ENCODE measurements at regions not wholly inside any gene's neighbourhood (a gene's known extent, or its start where the extent isn't known, plus 50 kb on each side); places are given as distances from the start of the nearest gene placed in this dataset.
"Not testable (repeated sequence)": the region's sequence is repeated elsewhere in the genome, so short reads cannot be mapped to it uniquely, and the experiment has no call there.

DNA sequence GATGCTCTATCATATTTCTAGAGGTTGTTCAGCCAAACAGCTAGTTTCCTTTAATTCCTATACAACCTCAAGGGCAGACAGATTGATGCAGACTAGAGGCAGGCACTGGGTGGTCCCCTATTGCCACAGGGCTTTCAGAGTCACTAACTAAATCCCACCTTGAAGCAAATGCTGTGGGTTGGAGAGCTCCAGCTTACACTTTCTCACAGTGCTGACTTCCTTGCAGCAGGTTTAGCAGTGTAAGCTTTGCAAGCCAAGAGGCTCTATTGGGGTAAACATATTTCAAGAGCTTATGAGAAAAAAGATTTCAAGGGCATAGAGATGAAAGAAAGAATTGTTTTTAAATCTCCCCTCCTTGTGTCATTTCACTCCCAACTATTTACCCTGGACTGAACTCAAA is 366.5 kb upstream of the CRIM1 start:
- Mint-ChIP-seq H3K4me1 (ENCODE audit: low read depth) (peaks cover 6% of the 10 kb centered on the region), H3K27ac (no peak overlapping the region), H3K4me3 (no peak overlapping the region), H3K27me3 (ENCODE audit: low read depth) (no peaks in the 10 kb centered on the region), H3K9me3 (peaks cover 0 to 5% of the 10 kb centered on the region in 2 donors), H3K36me3 (ENCODE audit: insufficient read depth in 2 of 2) (no peaks in the 10 kb centered on the region)
- DNase-seq (no peak), ATAC-seq (replicated peaks in 1 of 2) (no peak)

GRCh38 chr2:35986871-35987270 is 368.7 kb upstream of the CRIM1 start:
- DNase-seq (no peak), ATAC-seq (replicated peaks in 1 of 2) (no peak)
- Mint-ChIP-seq H3K4me3 (no peak overlapping the region), H3K9me3 (peaks cover 0 to 5% of the 10 kb centered on the region in 2 donors), H3K36me3 (ENCODE audit: insufficient read depth in 2 of 2) (no peaks in the 10 kb centered on the region), H3K27ac (no peak overlapping the region), H3K4me1 (ENCODE audit: low read depth) (peaks cover 6% of the 10 kb centered on the region), H3K27me3 (ENCODE audit: low read depth) (peaks cover 1% of the 10 kb centered on the region)

GRCh38 chr2:35978218-35978617 is 377.4 kb upstream of the CRIM1 start:
- Mint-ChIP-seq H3K4me3 (no peak overlapping the region), H3K36me3 (ENCODE audit: insufficient read depth in 2 of 2) (no peaks in the 10 kb centered on the region), H3K9me3 (no peaks in the 10 kb centered on the region), H3K27me3 (ENCODE audit: low read depth) (peaks cover 9% of the 10 kb centered on the region), H3K4me1 (ENCODE audit: low read depth) (peaks cover 4% of the 10 kb centered on the region), H3K27ac (no peak overlapping the region)
- DNase-seq (no peak), ATAC-seq (replicated peaks in 1 of 2) (peak; percentile 35 to 45)

DNA sequence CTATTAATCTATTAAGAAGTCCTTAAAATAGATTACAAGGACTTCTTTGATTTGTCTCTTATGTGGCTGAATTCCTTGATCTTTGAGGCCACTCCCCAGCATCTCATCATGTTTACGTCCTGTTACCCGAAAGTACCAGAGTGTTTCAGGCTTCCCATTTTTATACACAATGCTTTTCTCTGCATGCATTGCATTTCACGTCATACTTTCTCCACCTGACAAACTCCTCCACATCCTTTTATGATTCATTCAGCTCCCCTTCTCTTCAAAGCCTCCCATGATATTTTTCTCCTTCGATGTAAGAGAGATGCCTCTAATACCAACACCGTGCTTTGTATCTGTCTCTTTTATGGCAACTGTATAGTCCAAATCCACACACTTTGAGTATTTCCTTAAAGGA is 379.0 kb upstream of the CRIM1 start:
- no peak overlapping the region for H3K4me3 Mint-ChIP-seq
- no peak for DNase-seq
- ATAC-seq (replicated peaks in 1 of 2): no peak
- H3K4me1 Mint-ChIP-seq (ENCODE audit: low read depth): peaks cover 4% of the 10 kb centered on the region
- H3K36me3 Mint-ChIP-seq (ENCODE audit: insufficient read depth in 2 of 2): no peaks in the 10 kb centered on the region
- H3K27me3 Mint-ChIP-seq (ENCODE audit: low read depth): peaks cover 5% of the 10 kb centered on the region
- H3K27ac Mint-ChIP-seq: no peak overlapping the region
- no peaks in the 10 kb centered on the region for H3K9me3 Mint-ChIP-seq

GRCh38 chr2:35973737-35974132 is 381.8 kb upstream of the CRIM1 start:
- ATAC-seq (replicated peaks in 1 of 2): no peak
- no peaks in the 10 kb centered on the region for H3K36me3 Mint-ChIP-seq (ENCODE audit: insufficient read depth in 2 of 2)
- no peak overlapping the region for H3K27ac Mint-ChIP-seq
- H3K4me3 Mint-ChIP-seq: no peak overlapping the region
- peaks cover 8% of the 10 kb centered on the region for H3K27me3 Mint-ChIP-seq (ENCODE audit: low read depth)
- DNase-seq: no peak
- H3K4me1 Mint-ChIP-seq (ENCODE audit: low read depth): peaks cover under 1% of the 10 kb centered on the region
- no peaks in the 10 kb centered on the region for H3K9me3 Mint-ChIP-seq

DNA sequence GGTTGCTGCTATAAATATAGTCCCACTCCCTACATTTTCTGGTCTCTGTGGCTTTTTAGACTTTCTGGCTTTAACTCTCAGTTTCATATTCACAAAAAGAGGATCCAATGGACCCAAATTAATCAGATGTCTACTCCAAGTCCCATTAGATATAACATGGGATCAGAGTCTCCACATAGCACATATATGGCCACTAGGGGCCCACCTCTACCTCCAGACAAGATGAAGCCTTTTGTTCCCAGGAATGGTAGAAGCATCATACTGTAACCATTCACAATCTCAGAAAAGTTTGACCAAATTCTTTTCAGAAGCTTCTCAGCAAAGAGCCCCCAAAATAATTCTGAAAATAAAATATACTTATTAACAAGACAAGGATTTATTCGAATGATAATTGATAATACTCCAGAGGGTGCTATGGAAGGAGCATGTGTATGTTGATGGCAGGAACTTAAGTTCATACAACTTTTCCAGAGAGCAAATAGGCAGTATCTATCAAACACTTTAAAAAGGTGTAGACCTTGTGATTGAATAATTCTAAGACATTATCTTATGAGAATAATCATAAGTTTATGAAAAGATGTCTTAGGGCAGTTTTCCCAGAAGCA is 382.3 kb upstream of the CRIM1 start:
- no peak for ATAC-seq (replicated peaks in 1 of 2)
- Mint-ChIP-seq H3K27ac (no peak overlapping the region), H3K36me3 (ENCODE audit: insufficient read depth in 2 of 2) (no peaks in the 10 kb centered on the region), H3K4me3 (no peak overlapping the region), H3K27me3 (ENCODE audit: low read depth) (peaks cover 8% of the 10 kb centered on the region), H3K9me3 (no peaks in the 10 kb centered on the region), H3K4me1 (ENCODE audit: low read depth) (no peaks in the 10 kb centered on the region)
- no peak for DNase-seq

GRCh38 chr2:35963824-35964223 is 391.8 kb upstream of the CRIM1 start:
- Mint-ChIP-seq H3K27ac (no peak overlapping the region), H3K9me3 (peaks cover 0 to 2% of the 10 kb centered on the region in 2 donors), H3K27me3 (ENCODE audit: low read depth) (no peaks in the 10 kb centered on the region), H3K4me3 (no peak overlapping the region), H3K36me3 (ENCODE audit: insufficient read depth in 2 of 2) (no peaks in the 10 kb centered on the region), H3K4me1 (ENCODE audit: low read depth) (no peaks in the 10 kb centered on the region)
- ATAC-seq (replicated peaks in 1 of 2) (no peak), DNase-seq (no peak)

GRCh38 chr2:35963357-35963756 is 392.2 kb upstream of the CRIM1 start:
- no peak for DNase-seq
- Mint-ChIP-seq H3K4me3 (no peak overlapping the region), H3K36me3 (ENCODE audit: insufficient read depth in 2 of 2) (no peaks in the 10 kb centered on the region), H3K4me1 (ENCODE audit: low read depth) (no peaks in the 10 kb centered on the region), H3K27me3 (ENCODE audit: low read depth) (no peaks in the 10 kb centered on the region), H3K9me3 (peaks cover 0 to 2% of the 10 kb centered on the region in 2 donors), H3K27ac (no peak overlapping the region)
- no peak for ATAC-seq (replicated peaks in 1 of 2)

GRCh38 chr2:35962585-35963146 is 392.9 kb upstream of the CRIM1 start:
- ATAC-seq (replicated peaks in 1 of 2) (no peak), DNase-seq (no peak)
- Mint-ChIP-seq H3K27me3 (ENCODE audit: low read depth) (no peaks in the 10 kb centered on the region), H3K36me3 (ENCODE audit: insufficient read depth in 2 of 2) (no peaks in the 10 kb centered on the region), H3K4me1 (ENCODE audit: low read depth) (no peaks in the 10 kb centered on the region), H3K4me3 (no peak overlapping the region), H3K27ac (no peak overlapping the region), H3K9me3 (peaks cover 0 to 2% of the 10 kb centered on the region in 2 donors)

DNA sequence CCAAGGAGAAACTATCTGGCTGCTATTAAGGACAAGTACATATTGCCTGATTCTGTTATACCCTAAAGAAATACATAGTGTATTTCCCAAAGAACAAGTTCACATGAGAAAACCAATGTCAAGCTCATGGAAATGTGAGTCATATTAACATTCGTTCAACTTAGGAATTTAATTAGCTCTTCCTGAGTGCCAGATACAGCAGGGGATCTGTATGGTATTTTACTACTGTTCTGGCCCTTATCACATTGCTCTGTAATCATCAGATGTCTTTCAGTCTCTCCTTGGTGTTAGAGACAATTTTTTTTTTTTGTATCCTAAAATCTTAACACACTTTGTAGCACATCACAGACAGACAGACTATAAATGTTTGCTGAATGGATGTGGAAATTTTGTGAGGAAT is 395.0 kb upstream of the CRIM1 start:
- ATAC-seq (replicated peaks in 1 of 2) (no peak), DNase-seq (no peak)
- no peaks in the 10 kb centered on the region for H3K36me3 Mint-ChIP-seq (ENCODE audit: insufficient read depth in 2 of 2)
- H3K27me3 Mint-ChIP-seq (ENCODE audit: low read depth): no peaks in the 10 kb centered on the region
- peaks cover 0 to 2% of the 10 kb centered on the region in 2 donors for H3K9me3 Mint-ChIP-seq
- H3K4me1 Mint-ChIP-seq (ENCODE audit: low read depth): no peaks in the 10 kb centered on the region
- H3K27ac Mint-ChIP-seq: no peak overlapping the region
- H3K4me3 Mint-ChIP-seq: no peak overlapping the region

GRCh38 chr2:35957053-35957452 is 398.5 kb upstream of the CRIM1 start:
- ATAC-seq (replicated peaks in 1 of 2); H3K4me3 Mint-ChIP-seq; H3K4me1 Mint-ChIP-seq (ENCODE audit: low read depth); H3K36me3 Mint-ChIP-seq (ENCODE audit: insufficient read depth in 2 of 2); H3K9me3 Mint-ChIP-seq; H3K27ac Mint-ChIP-seq; DNase-seq; H3K27me3 Mint-ChIP-seq (ENCODE audit: low read depth): not testable (repeated sequence)

- DNase-seq (no peak), ATAC-seq (replicated peaks in 1 of 2) (no peak)
- no peaks in the 10 kb centered on the region for H3K36me3 Mint-ChIP-seq (ENCODE audit: insufficient read depth in 2 of 2)
- H3K27ac Mint-ChIP-seq: no peak overlapping the region
- no peaks in the 10 kb centered on the region for H3K9me3 Mint-ChIP-seq
- H3K4me1 Mint-ChIP-seq (ENCODE audit: low read depth): no peaks in the 10 kb centered on the region
- no peak overlapping the region for H3K4me3 Mint-ChIP-seq
- peaks cover 4% of the 10 kb centered on the region for H3K27me3 Mint-ChIP-seq (ENCODE audit: low read depth)
Measured at GRCh38 chr2:35946478-35946877, 409.1 kb upstream of the CRIM1 start.

- ATAC-seq (replicated peaks in 1 of 2) (no peak), DNase-seq (no peak)
- Mint-ChIP-seq H3K27ac (no peak overlapping the region), H3K36me3 (ENCODE audit: insufficient read depth in 2 of 2) (no peaks in the 10 kb centered on the region), H3K27me3 (ENCODE audit: low read depth) (peaks cover 18% of the 10 kb centered on the region), H3K4me3 (no peak overlapping the region), H3K4me1 (ENCODE audit: low read depth) (no peaks in the 10 kb centered on the region), H3K9me3 (no peaks in the 10 kb centered on the region)
Measured at GRCh38 chr2:35938838-35939237, 416.7 kb upstream of the CRIM1 start.

- Mint-ChIP-seq H3K27me3 (ENCODE audit: low read depth) (peaks cover 38% of the 10 kb centered on the region), H3K4me3 (no peak overlapping the region), H3K36me3 (ENCODE audit: insufficient read depth in 2 of 2) (no peaks in the 10 kb centered on the region), H3K4me1 (ENCODE audit: low read depth) (no peaks in the 10 kb centered on the region), H3K9me3 (no peaks in the 10 kb centered on the region), H3K27ac (no peak overlapping the region)
- no peak for ATAC-seq (replicated peaks in 1 of 2)
- no peak for DNase-seq
Measured at GRCh38 chr2:35933031-35933430, 422.5 kb upstream of the CRIM1 start.
